Right ventricle myocardium inferior (tissue), 1 donor: ENCODE measurements at regions not wholly inside any gene's neighbourhood (a gene's known extent, or its start where the extent isn't known, plus 50 kb on each side); places are given as distances from the start of the nearest gene placed in this dataset.

Experiments used
- ATAC-seq: fragments of 200-7000 bp; cut with Tn5 transposase; one replicate; pipeline ENCODE4 v1.9.1; 2020; ENCODE audit warnings: mild to moderate bottlenecking, moderate library complexity
- DNase-seq: peaks from one replicate; pipeline ENCODE4 v3.0.0; 2021; ENCODE audit errors: missing footprints
- intact Hi-C: fragments of 100-400 bp; cut with DNase I; formaldehyde crosslinking; loops from one replicate; pipeline ENCODE4 v1.11.0; 2022
- donor health status: DM: no; HTN: yes; CAD: no; lungs with severe emphysema.

- ATAC-seq (no peak), DNase-seq (no peak)
- intact Hi-C loops, result no loop called here
These were observed 183.5 kb downstream of the SLC4A3 start for GRCh38 chr2:219810895-219811294.

- no peak for ATAC-seq
- intact Hi-C loops, result no loop called here
- DNase-seq, result no peak
These were observed 185.2 kb downstream of the SLC4A3 start for GRCh38 chr2:219812672-219813071.

- intact Hi-C loops, result no loop called here
- DNase-seq (no peak), ATAC-seq (peak; percentile 37)
These were observed 193.3 kb downstream of the SLC4A3 start for GRCh38 chr2:219820767-219821166.

- DNase-seq (no peak), ATAC-seq (no peak)
- intact Hi-C loops, result no loop called here
These were observed 196.1 kb downstream of the SLC4A3 start for GRCh38 chr2:219823574-219823973.

GRCh38 chr2:219824996-219825395 lies 197.6 kb downstream of the SLC4A3 start:
- no peak for DNase-seq
- ATAC-seq, result no peak
- intact Hi-C loops, result no loop called here

GRCh38 chr2:219828127-219828526 lies 200.7 kb downstream of the SLC4A3 start:
- DNase-seq (no peak), ATAC-seq (no peak)
- intact Hi-C loops, result no loop called here

GRCh38 chr2:219829667-219830352 lies 202.4 kb downstream of the SLC4A3 start:
- no peak for ATAC-seq
- no peak for DNase-seq
- intact Hi-C loops, result no loop called here

- ATAC-seq, result no peak
- DNase-seq, result no peak
- intact Hi-C loops, result no loop called here
These were observed 202.9 kb downstream of the SLC4A3 start for GRCh38 chr2:219830353-219830738.

GRCh38 chr2:219831957-219832356 lies 204.5 kb downstream of the SLC4A3 start:
- intact Hi-C loops, result no loop called here
- peak; percentile 32 for ATAC-seq

GRCh38 chr2:219832904-219833303 lies 205.5 kb downstream of the SLC4A3 start:
- DNase-seq (no peak), ATAC-seq (no peak)
- intact Hi-C loops, result no loop called here

More at GRCh38 chr2:219831957-219832356, 204.5 kb downstream of the SLC4A3 start:
- DNase-seq, result no peak

- intact Hi-C loops, result no loop called here
- no peak for ATAC-seq
- no peak for DNase-seq
These were observed 208.1 kb downstream of the SLC4A3 start for GRCh38 chr2:219835493-219835892.

- intact Hi-C loops, result loop anchor here (1.0 kb wide), 1 partner anchor 100 kb away; no protein-coding TSS in a partner anchor
- ATAC-seq (no peak), DNase-seq (no peak)
These were observed 209.3 kb downstream of the SLC4A3 start for GRCh38 chr2:219836647-219837177.

GRCh38 chr2:219844401-219845091 lies 217.1 kb downstream of the SLC4A3 start:
- DNase-seq (no peak), ATAC-seq (no peak)
- intact Hi-C loops, result no loop called here

GRCh38 chr2:219848882-219849281 lies 221.5 kb downstream of the SLC4A3 start:
- no peak for DNase-seq
- intact Hi-C loops, result no loop called here
- ATAC-seq, result no peak

GRCh38 chr2:219851169-219851568 lies 223.7 kb downstream of the SLC4A3 start:
- DNase-seq (no peak), ATAC-seq (no peak)
- intact Hi-C loops, result no loop called here

- intact Hi-C loops, result no loop called here
- ATAC-seq (peak; percentile 30), DNase-seq (no peak)
These were observed 224.5 kb downstream of the SLC4A3 start for GRCh38 chr2:219851801-219852481.

- intact Hi-C loops, result no loop called here
- ATAC-seq, result no peak
These were observed 225.2 kb downstream of the SLC4A3 start for GRCh38 chr2:219852626-219853025.

GRCh38 chr2:219856602-219857001 lies 229.2 kb downstream of the SLC4A3 start:
- intact Hi-C loops, result no loop called here
- no peak for DNase-seq
- ATAC-seq, result no peak

More at GRCh38 chr2:219852626-219853025, 225.2 kb downstream of the SLC4A3 start:
- DNase-seq, result no peak

- intact Hi-C loops, result no loop called here
These were observed 230.3 kb downstream of the SLC4A3 start for GRCh38 chr2:219857751-219858150.

GRCh38 chr2:219861307-219861706 lies 233.9 kb downstream of the SLC4A3 start:
- intact Hi-C loops, result no loop called here
- DNase-seq, result no peak

More at GRCh38 chr2:219857751-219858150, 230.3 kb downstream of the SLC4A3 start:
- DNase-seq (no peak), ATAC-seq (no peak)

More at GRCh38 chr2:219861307-219861706, 233.9 kb downstream of the SLC4A3 start:
- ATAC-seq, result no peak
